Posterior vena cava (tissue), 2 donors: ENCODE measurements at regions not wholly inside any gene's neighbourhood (a gene's known extent, or its start where the extent isn't known, plus 50 kb on each side); places are given as distances from the start of the nearest gene placed in this dataset.
"Not testable (repeated sequence)": the region's sequence is repeated elsewhere in the genome, so short reads cannot be mapped to it uniquely, and the experiment has no call there.

Source experiments
- DNase-seq: peaks from one replicate; pipeline ENCODE4 v3.0.0-alpha.2; 2020; ENCODE audit warnings: low spot score
- intact Hi-C, 2 donors: fragments of 100-400 bp; cut with DNase I; formaldehyde crosslinking; loops; one replicate each; pipeline versions ENCODE4 v1.14.1 to v1.14.2; 2022 to 2023
- donor health status: DM: yes; HTN: yes; CAD: no.
- donor health status: DM: yes; HTN: yes; CAD: no.

GRCh38 chr20:53862136-53862397 lies 208.3 kb downstream of the BCAS1 start:
- DNase-seq, intact Hi-C loops: not testable (repeated sequence)

DNA sequence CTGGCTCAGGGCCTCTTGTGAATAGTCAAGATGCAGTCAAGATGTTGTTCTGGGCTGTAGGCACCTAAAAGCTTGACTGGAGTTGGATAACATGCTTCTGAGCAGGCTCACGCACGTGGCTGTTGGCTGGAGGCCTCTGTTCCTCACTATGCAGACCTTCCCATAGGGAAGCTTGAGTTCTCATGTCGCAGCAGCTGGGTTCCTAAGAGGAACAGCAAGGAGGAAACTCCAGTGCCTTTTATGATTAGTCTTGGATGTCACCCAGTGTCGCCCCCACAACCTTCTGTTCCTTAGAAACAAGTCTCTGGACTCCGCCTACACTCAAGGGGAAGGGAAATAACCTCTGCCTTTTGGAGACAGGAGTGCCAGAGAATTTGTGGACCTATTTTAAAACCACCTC lies 210.7 kb downstream of the BCAS1 start:
- intact Hi-C loops, result no loop called here

DNA sequence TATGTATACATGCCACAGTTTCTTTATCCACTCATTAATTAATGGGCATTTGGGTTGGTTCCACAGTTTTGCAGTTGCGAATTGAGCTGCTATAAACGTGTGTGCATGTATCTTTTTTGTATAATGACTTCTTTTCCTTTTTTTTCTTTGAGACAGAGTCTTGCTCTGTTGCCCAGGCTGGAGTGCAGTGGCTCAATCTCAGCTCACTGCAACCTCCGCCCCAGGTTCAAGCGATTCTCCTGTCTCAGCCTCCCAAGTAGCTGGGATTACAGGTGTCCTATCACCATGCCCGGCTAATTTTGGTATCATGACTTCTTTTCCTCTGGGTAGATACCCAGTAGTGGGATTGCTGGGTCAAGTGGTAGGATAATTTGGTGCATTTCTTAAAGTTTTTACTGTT lies 211.4 kb downstream of the BCAS1 start:
- intact Hi-C loops, DNase-seq: not testable (repeated sequence)

More for the DNA sequence above, 210.7 kb downstream of the BCAS1 start:
- no peak for DNase-seq

GRCh38 chr20:53858516-53858915 lies 211.9 kb downstream of the BCAS1 start:
- intact Hi-C loops, DNase-seq: not testable (repeated sequence)

DNA sequence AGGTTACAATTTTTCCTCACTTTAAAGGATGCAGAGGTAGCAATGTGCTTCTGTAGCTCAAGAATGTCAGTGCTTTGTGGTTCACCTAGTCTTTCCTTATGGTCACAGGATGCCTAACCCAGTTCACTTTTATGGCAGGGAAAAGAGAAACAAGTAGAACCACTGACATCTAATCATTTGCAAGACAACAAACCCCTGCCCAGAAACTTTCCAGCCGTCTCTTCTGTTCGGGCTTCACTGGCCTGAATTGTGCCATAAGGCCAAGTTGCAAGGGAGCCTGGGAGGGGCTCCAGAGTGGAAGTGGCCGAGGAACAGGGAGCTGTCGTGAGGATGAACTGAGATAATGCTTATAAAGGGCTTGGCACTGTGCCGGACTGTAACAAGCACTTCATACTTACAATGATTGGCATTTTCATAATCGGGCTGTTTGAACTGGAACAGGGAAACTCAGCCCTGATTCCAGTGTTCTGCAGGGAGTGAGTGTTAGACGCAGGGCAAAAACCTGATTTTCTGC lies 212.6 kb downstream of the BCAS1 start:
- intact Hi-C loops, result no loop called here
- no peak for DNase-seq

DNA sequence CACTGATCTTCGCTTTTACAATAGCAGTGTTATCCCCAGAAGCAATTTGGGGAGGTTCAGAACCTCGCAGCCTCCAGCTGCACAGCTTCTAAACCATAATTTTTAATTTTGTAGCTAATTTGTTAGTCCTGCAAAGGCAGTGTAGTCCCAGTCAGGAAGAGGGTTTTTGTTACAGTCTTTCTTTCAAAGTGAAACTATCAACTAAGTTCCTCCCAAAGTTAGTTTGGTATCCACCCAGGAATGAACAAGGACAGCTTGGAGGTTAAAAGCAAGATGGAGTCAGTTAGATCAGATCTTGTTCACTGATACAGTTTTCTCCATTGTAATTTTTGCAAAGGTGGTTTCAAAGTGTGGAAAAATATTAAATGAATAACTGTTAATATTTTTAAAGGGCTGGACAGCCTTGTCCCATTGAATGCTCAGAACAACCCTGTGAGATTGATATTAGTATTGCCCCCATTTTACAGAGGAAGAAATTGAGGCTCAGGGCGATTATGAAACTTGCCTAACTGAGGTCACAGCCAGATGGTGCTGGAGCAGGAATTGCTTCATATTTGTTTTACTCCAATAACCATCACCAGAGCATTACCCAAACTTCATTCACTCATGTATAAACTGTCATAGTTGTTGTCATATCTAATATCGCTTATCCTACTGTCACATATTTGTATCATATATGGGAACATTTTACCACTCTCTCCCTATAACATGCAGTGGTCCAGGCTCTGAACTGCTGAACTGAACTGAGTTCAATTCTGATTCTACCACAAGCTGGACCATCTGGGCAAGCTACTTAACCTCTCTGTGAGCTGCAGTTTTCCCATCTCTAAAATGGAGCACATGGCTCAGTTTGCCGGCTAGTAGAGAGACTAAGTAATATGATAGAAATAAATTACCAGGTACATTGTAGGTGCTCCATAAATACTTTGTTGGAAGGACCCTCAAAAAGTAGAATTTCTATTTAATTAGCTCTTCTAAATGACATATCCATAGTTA lies 213.8 kb downstream of the BCAS1 start:
- intact Hi-C loops, result no loop called here
- no peak for DNase-seq

- DNase-seq, result no peak
- intact Hi-C loops, result no loop called here
Measured at GRCh38 chr20:53855733-53856132, 214.7 kb downstream of the BCAS1 start.

- intact Hi-C loops, DNase-seq: not testable (repeated sequence)
Measured at GRCh38 chr20:53854609-53854926, 215.8 kb downstream of the BCAS1 start.

GRCh38 chr20:53853111-53853713 lies 217.2 kb downstream of the BCAS1 start:
- no peak for DNase-seq
- intact Hi-C loops, result no loop called here

- no peak for DNase-seq
- intact Hi-C loops, result no loop called here
Measured at GRCh38 chr20:53852691-53853090, 217.7 kb downstream of the BCAS1 start.

- no peak for DNase-seq
- intact Hi-C loops, result no loop called here
Measured at GRCh38 chr20:53852014-53852413, 218.4 kb downstream of the BCAS1 start.

- intact Hi-C loops, result no loop called here
Measured at GRCh38 chr20:53850319-53850718, 220.1 kb downstream of the BCAS1 start.

DNA sequence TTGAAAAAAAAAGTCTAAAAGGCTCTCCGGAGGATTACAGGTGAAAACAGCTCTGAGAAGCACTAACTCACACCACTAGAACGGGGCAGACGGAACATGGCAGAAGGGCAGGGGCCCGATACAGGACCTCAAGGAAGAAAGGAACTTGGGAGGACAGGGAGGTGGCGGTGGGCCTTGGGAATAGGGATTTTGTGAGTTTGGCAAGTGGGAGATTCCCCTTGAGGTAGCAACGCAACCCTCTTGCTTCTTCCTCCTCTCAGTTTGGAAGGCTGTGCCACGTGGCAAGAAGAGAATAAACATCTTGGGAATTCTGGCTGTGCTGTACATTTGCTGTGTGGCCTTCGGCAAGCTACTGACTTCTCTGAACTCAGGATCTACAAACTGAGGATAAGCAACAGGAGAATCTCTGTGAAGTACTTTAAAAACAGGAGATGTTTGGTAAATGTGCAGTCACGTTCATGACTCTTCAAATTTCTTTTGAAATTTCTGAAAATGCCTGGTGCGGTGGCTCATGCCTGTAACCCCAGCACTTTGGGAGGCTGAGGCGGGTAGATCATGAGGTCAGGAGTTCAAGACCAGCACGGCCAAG lies 220.8 kb downstream of the BCAS1 start:
- DNase-seq, result no peak
- intact Hi-C loops, result no loop called here

More at GRCh38 chr20:53850319-53850718, 220.1 kb downstream of the BCAS1 start:
- DNase-seq, result no peak

GRCh38 chr20:53848304-53848703 lies 222.1 kb downstream of the BCAS1 start:
- intact Hi-C loops, result no loop called here

DNA sequence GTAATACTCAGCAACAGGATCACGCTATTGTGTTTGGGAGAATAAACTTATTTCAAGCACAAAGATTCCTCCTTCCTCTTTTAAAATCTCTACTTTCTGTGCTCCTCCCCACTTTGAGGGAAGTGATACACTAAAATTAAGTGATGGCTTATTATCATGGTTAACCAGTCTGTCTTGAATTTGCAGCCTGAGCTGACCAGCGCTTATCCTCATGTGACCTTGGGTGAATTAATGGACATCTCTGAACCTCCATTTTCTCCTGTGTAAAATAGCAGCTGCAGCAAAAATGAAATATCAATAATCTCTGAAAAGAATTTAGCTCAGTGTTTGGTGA lies 222.6 kb downstream of the BCAS1 start:
- intact Hi-C loops, result no loop called here
- DNase-seq, result no peak

More at GRCh38 chr20:53848304-53848703, 222.1 kb downstream of the BCAS1 start:
- no peak for DNase-seq

GRCh38 chr20:53847139-53847836 lies 223.1 kb downstream of the BCAS1 start:
- no peak for DNase-seq
- intact Hi-C loops, result no loop called here

GRCh38 chr20:53846640-53847039 lies 223.8 kb downstream of the BCAS1 start:
- intact Hi-C loops, result no loop called here
- no peak for DNase-seq

DNA sequence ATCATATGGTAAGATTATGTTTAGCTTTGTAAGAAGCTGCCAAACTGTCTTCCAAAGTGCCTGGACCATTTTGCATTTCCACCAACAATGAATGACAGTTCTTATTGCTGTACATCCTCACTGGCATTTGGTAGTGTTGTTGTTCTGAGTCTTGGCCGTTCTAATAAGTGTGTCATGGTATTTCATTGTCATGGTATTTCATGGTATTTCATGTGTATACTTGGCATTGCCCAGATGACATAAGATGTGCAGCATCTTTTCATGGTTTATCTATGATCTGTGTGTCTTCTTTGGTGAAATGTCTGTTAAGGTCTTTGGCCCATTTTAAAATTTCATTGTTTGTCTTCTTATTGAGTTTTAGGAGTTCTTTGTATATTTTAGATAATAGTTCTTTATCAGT lies 224.4 kb downstream of the BCAS1 start:
- intact Hi-C loops, result no loop called here

DNA sequence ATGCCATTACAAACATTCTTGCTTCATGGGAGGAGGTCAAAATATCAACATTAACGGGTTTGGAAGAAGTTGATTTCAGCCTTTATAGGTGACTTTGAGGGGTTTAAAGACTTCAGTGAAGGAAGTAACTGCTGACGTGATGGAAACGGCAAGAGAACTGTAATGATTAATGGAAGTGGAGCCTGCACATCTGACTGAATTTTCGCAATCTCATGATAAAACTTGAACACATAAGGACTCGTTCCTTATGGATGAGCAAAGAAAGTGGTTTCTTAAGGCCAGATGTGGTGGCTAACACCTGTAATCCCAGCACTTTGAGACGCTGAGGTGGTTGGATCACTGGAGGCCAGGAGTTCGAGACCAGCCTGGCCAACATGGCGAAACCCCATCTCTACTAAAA lies 226.1 kb downstream of the BCAS1 start:
- no peak for DNase-seq
- intact Hi-C loops, result no loop called here

More for the DNA sequence above, 224.4 kb downstream of the BCAS1 start:
- no peak for DNase-seq

- no peak for DNase-seq
- intact Hi-C loops, result no loop called here
Measured at GRCh38 chr20:53843645-53844044, 226.7 kb downstream of the BCAS1 start.
